ENCODE measurements at regions not wholly inside any gene's neighbourhood (a gene's known extent, or its start where the extent isn't known, plus 50 kb on each side); places are given as distances from the start of the nearest gene placed in this dataset.

GRCh38 chr2:75820693-75821092 is 110.0 kb upstream of the GCFC2 start:
- H3K4me1 ChIP-seq (ENCODE audit: control insufficient read depth, insufficient read depth, low read length), result no peaks in the 10 kb centered on the region
- ATAC-seq, result no peak
- no peak overlapping the region for H3K4me3 ChIP-seq (ENCODE audit: low read depth in 2 of 2, low read length in 2 of 2)
- no peaks in the 10 kb centered on the region for H3K27me3 ChIP-seq (ENCODE audit: control insufficient read depth, insufficient read depth, low read length)
- TF ChIP-seq CTCF (IDR thresholded peaks at IDR 0.05) (no peak), SIN3A (IDR thresholded peaks at IDR 0.05; ENCODE audit: borderline replicate concordance, insufficient read depth, low read depth, low read length) (no peak)
- no peaks in the 10 kb centered on the region; the same call in 1 of the 2 replicates for H3K9me3 ChIP-seq (ENCODE audit: control insufficient read depth, insufficient read depth, low read depth, low read length)
- POLR2A ChIA-PET, result no interaction called here
- intact Hi-C loops (cut with micrococcal nuclease; ENCODE audit: unreplicated experiment), result no loop called here
- CTCF ChIA-PET, result interaction anchor here (0.6 kb wide), 1 partner anchor 634 kb away, joined by 6 read pairs; no protein-coding TSS in a partner anchor
- no TSS peak for BruUV-seq (replicated peaks)
- no peak overlapping the region for H3K27ac ChIP-seq (ENCODE audit: low read length)
- no peak for DNase-seq (ENCODE audit: low read depth, low spot score)
- in situ Hi-C loops (cut with HindIII; ENCODE audit: low pct_unique_long_range_greater_than_20kb, low sequenced_read_pairs), result no loop called here
- no peaks in the 10 kb centered on the region for H3K36me3 ChIP-seq (ENCODE audit: control insufficient read depth, insufficient read depth, low read length)

GRCh38 chr2:75810611-75811330 is 100.1 kb upstream of the GCFC2 start:
- ChIA-PET CTCF (no interaction called here), POLR2A (no interaction called here)
- no peaks in the 10 kb centered on the region for H3K9me3 ChIP-seq (ENCODE audit: control insufficient read depth, insufficient read depth, low read depth, low read length)
- no peak for DNase-seq (ENCODE audit: low read depth, low spot score)
- intact Hi-C loops (cut with micrococcal nuclease; ENCODE audit: unreplicated experiment), result no loop called here
- no peaks in the 10 kb centered on the region for H3K36me3 ChIP-seq (ENCODE audit: control insufficient read depth, insufficient read depth, low read length)
- no peaks in the 10 kb centered on the region for H3K27me3 ChIP-seq (ENCODE audit: control insufficient read depth, insufficient read depth, low read length)
- no peak for ATAC-seq
- H3K4me3 ChIP-seq (ENCODE audit: low read depth in 2 of 2, low read length in 2 of 2), result no peak overlapping the region
- no TSS peak for BruUV-seq (replicated peaks)
- H3K27ac ChIP-seq (ENCODE audit: low read length), result no peak overlapping the region
- in situ Hi-C loops (cut with HindIII; ENCODE audit: low pct_unique_long_range_greater_than_20kb, low sequenced_read_pairs), result no loop called here
- TF ChIP-seq POLR2AphosphoS5 (IDR thresholded peaks at IDR 0.05; ENCODE audit: low read depth, low read length) (no peak), CTCF (IDR thresholded peaks at IDR 0.05) (no peak), TCF7L2 (IDR thresholded peaks at IDR 0.05; ENCODE audit: low read depth, low read length) (no peak), REST (IDR thresholded peaks at IDR 0.05; ENCODE audit: insufficient read depth in 1 of 2, low read depth in 2 of 2, low read length in 1 of 2) (no peak), SIN3A (IDR thresholded peaks at IDR 0.05; ENCODE audit: borderline replicate concordance, insufficient read depth, low read depth, low read length) (no peak)
- H3K4me1 ChIP-seq (ENCODE audit: control insufficient read depth, insufficient read depth, low read length), result no peaks in the 10 kb centered on the region

Measured in Panc1 (cell line).